NOMO-1 treated with DMSO at 0.1 percent for 48 hours (cell line): ENCODE measurements at regions not wholly inside any gene's neighbourhood (a gene's known extent, or its start where the extent isn't known, plus 50 kb on each side); places are given as distances from the start of the nearest gene placed in this dataset.

Experiments used
- DNase-seq: peaks from one replicate; lab custom pipeline; 2025; ENCODE audit not compliant: unreplicated experiment; lab: John Stamatoyannopoulos, UW

DNA sequence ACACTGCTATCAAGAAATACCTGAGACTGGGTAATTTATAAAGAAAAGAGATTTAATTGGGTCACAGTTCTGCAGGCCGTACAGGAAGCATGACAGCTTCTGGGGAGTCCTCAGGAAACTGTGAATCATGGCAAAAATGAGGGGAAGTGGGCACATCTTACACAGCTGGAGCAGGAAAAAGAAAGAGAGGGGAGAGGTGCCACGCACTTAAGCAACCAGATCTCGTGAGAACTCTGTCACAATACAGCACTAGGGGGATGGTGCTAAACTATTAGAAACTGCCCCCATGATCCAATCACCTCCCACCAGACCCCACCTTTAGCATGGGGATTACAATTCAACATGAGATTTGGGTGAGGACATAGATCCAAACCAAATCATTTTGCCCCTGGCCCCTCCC is 105.5 kb upstream of the CPLX2 start:
- DNase-seq, result peak; percentile 53

GRCh38 chr5:175766963-175767362 is 104.4 kb upstream of the CPLX2 start:
- no peak for DNase-seq

DNA sequence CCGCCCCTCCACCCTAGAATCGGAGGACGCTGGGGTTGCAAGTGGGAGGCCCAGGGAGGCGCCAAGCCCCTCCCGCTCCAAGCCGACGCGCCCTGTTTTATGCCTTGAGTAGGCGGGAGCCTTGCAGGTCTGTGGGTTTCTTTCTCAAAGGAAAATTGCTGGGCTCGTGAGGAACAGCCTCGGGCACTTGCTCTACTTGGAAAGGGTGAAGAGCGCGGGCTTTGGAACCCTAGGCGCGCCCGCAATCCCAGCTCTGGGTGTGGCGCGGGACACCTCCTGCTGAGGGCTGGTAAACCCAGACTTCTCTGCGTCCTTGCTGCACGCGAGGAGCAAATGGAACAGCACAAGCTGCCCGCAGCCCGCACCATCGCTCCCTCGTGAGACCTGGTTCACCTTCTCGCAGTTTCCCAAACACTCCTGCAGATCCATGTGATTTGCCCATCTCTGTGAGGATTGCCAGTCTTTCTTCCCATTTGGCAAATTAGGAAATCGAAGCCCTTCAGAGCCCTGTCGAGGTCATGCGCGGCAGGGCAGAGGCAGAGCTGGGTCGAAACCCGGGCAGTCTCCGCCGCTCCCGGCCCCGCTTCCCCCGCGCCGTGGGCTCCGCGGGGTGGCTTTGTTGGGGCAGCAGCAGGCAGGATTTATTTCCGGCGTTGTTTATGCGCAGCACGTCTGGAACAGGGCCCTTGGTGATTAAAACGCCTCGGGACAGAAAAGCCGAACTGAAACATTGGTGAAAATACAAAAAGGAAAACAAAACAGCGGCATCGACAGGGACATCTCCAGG is 98.4 kb upstream of the CPLX2 start:
- no peak for DNase-seq

DNA sequence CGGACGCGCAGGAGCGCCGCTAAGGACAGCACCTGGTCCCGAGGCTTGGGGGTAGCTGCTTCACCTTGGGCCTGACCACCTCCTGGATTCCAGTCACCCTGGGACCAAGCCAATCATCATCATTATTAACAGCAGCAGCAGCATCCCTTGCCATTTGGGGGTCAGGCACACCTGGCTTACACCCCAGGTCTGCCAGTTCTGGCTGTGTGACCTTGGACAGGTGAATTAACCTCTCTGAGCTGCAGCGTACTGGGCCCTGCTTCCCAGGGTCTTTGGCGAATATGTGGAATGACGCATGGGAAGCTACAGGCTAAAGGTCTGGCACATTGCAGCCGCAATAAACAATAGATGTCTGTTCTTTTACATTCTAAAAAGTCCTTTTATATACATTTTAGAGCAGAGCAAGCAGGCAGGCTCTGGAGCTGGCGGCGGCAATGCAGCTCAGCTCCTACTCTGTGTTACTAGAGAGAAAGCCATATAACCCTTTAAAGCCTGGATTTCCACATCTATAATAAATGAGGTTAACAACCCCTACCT is 97.8 kb upstream of the CPLX2 start:
- DNase-seq, result no peak

DNA sequence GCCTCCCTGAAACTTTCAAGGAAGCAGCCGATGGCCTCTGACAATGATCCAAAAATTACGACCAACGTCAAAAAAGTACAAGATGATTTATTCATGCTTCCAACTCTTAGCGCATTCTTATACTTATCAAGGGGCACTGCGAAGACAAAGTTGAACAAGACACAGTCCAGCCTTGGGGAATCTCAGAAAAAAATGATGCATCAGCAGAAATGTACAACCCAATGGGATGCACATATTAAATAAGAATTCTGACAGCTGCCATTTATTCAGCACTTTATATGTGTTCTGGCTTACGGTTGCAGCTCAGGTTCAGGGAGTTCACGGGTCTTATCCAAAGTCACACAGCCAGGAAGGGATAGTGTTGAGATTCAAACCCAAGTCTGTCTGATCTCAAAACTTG is 96.0 kb upstream of the CPLX2 start:
- no peak for DNase-seq

DNA sequence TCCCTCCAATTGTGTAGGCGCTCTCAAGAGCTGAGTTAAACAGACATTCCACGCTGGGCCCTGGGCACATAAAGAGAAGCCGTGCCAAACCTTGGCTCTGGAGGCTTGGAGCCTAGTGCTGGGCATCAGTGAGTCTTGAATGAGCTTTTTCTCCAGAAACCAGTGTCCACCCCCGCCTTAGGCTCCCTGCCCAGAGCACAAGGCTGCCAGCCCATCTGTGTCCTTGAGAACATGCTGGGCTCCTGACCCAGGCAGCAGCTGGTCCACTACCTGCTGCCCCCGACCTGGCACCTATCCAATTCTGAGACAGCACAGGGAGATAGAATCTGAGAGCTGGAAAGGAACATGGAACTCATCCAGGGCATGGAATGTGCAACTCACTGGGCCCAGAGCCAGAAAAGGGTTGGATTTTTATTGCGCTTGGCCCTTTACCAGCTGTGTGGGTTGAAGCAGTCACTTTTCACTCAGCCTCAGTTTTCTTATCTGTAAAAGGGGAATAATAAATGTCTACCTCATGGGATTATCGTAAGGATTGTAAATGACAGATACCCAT is 92.4 kb upstream of the CPLX2 start:
- no peak for DNase-seq

DNA sequence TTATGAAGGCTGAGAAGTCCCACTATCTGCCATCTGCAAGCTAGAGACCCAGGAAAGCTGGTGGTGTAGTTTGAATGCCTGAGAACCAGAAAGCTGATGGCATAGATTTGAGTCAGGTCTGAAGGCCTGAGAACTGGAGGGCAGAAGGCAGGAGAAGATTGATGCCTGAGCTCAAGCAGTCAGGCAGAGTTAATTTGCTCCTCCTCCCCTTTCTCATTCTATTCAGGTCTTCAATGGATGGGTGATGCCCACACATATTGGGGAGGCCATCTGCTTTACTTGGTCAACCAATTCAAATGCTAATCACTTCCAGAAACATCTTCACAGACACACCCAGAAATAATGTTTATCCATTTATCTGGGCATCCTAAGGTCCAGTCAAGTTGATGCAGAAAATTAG is 87.6 kb upstream of the CPLX2 start:
- DNase-seq, result no peak

DNA sequence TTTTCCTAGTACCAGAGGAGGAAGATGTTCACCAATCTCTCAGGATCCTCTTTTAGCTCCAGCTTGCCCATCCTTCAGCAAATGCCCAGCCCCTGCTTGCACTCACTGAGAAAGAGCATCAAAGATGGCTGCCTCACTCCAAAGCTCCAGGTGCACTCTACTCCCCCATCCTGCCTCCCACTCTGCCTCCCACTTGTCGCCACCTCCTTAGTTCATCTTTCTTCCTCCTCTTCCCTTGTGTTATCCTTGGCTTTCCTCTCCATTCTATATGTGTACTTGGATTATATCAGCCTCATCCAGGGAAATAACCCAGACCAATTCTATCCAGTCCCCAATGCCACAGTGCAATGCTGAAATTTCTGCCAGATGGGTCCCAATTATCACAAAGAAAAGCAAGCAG is 87.1 kb upstream of the CPLX2 start:
- DNase-seq, result no peak

DNA sequence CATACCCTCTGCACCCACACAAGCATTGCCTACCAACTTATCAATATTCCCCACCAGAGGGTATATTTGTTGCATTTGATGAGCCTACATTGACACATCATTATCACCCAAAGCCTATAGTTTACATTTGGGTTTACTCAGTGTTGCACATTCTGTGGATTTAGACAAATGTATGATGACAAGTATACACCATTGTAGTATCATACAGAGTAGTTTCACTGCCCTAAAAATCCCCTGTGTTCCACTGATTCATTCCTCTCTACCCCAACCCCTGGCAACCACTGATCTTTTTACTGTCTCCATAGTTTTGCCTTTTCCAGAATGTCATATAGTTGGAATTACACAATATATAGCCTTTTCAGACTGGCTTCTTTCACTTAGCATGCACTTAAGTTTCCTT is 85.7 kb upstream of the CPLX2 start:
- no peak for DNase-seq

DNA sequence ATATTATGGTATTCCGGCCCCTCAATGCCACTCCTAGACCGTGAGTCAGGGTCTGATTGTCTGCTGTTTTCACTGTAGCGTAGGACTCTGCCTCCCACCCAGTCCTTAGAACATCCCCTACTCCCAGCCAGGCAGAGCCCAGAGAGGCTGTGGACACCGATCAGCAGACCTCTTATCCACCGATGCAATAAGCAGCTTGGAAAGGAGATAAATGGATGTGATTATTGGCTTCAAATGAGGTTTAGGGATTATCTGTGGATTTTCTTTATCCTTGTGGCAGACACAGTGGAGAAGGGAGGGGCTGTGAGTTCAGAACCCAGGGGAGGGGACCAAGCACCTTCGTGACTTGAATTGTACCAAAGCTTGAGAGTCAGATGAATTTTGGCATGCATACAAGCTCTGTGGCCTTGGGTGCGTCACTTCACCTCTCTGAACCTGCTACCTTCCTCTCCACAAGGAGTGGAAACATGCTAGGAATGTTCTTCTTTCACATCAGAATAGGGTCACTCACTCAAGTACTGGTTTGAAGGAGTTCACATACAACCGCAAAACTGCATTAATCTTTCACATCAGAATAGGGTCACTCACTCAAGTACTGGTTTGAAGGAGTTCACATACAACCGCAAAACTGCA is 83.1 kb upstream of the CPLX2 start:
- DNase-seq, result no peak

DNA sequence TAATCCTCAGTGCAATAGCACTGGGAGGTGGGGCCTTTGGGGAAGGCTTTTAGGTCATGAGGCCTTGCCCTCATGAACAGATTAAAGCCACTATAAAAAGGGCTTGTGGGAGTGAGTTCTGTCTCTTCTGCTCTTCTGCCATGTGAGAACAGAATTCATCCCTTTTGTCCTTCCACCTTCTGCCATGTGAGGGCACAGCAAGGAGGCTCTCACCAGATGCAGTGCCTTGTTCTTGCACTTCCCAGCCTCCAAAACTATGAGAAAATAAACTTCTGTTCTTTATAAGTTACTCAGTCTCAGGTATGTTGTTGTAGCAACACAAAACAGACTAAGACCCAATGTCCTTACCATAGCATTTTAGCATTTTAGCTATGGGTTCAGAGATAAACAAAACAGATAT is 81.7 kb upstream of the CPLX2 start:
- no peak for DNase-seq

DNA sequence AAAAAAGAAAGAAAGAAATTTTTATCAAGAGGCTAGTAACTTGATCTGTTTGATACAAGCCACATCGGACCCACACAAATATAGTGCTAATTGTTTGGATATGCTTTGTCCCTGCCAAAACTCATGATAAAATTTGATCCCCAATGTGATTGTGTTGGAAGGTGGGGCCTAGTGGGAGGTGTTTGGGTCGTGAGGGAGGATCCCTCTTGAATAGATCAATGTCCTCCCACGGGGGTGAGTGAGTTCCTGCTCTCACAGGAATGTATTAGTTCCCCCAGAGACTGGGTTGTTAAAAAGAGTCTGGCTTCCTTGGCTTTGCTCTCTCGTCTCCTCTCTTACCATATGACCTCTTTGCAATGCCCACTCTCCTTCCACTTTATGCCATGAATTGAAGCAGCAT is 80.6 kb upstream of the CPLX2 start:
- DNase-seq, result no peak

GRCh38 chr5:175795959-175796358 is 75.4 kb upstream of the CPLX2 start:
- DNase-seq, result no peak

GRCh38 chr5:175796536-175797499 is 74.6 kb upstream of the CPLX2 start:
- DNase-seq, result peak; percentile 67

DNA sequence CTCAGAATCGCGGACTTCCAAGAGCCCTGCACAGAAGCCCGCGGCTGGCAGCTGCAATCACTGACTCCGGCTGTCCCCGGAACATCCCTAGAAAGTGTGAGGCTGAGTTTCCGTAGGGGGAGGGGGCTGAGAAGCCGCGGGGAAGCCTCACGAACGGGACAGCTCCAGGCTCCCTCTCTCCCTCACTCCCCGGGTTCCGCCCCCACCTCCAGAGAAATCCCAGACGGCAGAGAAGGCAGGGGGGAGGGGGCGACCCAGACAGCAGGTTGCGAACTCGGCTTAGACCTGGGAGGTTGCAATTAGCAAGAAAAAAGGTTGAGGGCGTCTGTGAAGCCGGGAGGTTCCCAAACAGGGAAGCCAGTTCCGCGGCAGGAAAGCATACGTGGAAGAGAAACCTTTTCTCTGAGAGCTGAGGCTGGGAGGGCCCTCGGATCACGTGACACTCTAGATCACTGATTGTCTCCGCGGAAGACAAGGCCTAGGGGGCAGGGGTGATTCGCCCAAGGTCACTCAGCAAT is 73.8 kb upstream of the CPLX2 start:
- DNase-seq, result no peak

GRCh38 chr5:175798626-175799025 is 72.8 kb upstream of the CPLX2 start:
- DNase-seq, result no peak

GRCh38 chr5:175800656-175801081 is 70.7 kb upstream of the CPLX2 start:
- DNase-seq, result no peak

- DNase-seq, result no peak
These were observed 69.0 kb upstream of the CPLX2 start for GRCh38 chr5:175802361-175802760.

DNA sequence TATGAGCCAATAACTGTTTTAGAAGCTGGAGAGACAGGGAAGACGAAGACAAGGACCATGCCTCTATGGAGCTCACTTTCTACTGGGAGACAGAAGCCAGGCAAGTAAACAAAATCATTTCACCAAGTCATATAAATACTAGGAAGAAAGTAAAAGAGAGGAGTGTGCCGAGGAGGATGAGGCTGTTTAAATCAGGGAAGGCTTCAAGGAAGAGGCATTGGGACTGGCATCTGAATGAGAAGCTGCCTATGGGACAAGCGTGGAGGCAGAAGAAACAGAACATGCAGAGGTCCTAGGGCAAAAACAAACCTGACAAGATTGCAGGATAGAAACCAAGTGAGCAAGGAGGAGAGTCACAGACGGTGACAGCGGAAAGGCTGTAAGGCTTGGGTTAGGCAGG is 68.1 kb upstream of the CPLX2 start:
- DNase-seq, result no peak

GRCh38 chr5:175803736-175804454 is 67.5 kb upstream of the CPLX2 start:
- no peak for DNase-seq
